ENCODE measurements at regions not wholly inside any gene's neighbourhood (a gene's known extent, or its start where the extent isn't known, plus 50 kb on each side); places are given as distances from the start of the nearest gene placed in this dataset.

- no peak for TF ChIP-seq POLR2A (IDR thresholded peaks at IDR 0.05)
- no peak for TF ChIP-seq CTCF (IDR thresholded peaks at IDR 0.05)
Observed at GRCh38 chr21:27647401-27647800, 680.5 kb upstream of the ADAMTS5 start.
